Ishikawa (cell line): ENCODE measurements at regions not wholly inside any gene's neighbourhood (a gene's known extent, or its start where the extent isn't known, plus 50 kb on each side); places are given as distances from the start of the nearest gene placed in this dataset.
A peak's percentile ranks its signal among the peaks of the same experiment; 100 is the strongest.

ENCODE experiments used
- CEBPB ChIP-seq: IDR thresholded peaks from 2 replicates; pipeline ENCODE4 v1.6.1; 2012
- CREB1 ChIP-seq: IDR thresholded peaks from 2 replicates; pipeline ENCODE4 v1.6.1; 2012; ENCODE audit warnings: low read depth
- EGR1 ChIP-seq: IDR thresholded peaks from 2 replicates; pipeline ENCODE4 v1.6.1; 2012
- EP300 ChIP-seq: IDR thresholded peaks from 2 replicates; pipeline ENCODE4 v1.6.1; 2012; ENCODE audit warnings: borderline replicate concordance
- FOXM1 ChIP-seq: IDR thresholded peaks from 2 replicates; pipeline ENCODE4 v1.6.1; 2012; ENCODE audit warnings: low read depth, borderline replicate concordance
- MAX ChIP-seq: IDR thresholded peaks from 2 replicates; pipeline ENCODE4 v1.6.1; 2012
- NFIC ChIP-seq: IDR thresholded peaks from 2 replicates; pipeline ENCODE4 v1.6.1; 2012
- RAD21 ChIP-seq: IDR thresholded peaks from 2 replicates; pipeline ENCODE4 v1.6.1; 2012; ENCODE audit warnings: low read depth
- REST ChIP-seq: IDR thresholded peaks from 2 replicates; pipeline ENCODE4 v1.6.1; 2012; ENCODE audit warnings: low read depth, mild to moderate bottlenecking
- TAF1 ChIP-seq: IDR thresholded peaks from 2 replicates; pipeline ENCODE4 v1.6.1; 2012; ENCODE audit warnings: low read depth, mild to moderate bottlenecking
- TCF12 ChIP-seq: IDR thresholded peaks from 2 replicates; pipeline ENCODE4 v1.6.1; 2012; ENCODE audit warnings: low read depth
- TEAD4 ChIP-seq: IDR thresholded peaks from 2 replicates; pipeline ENCODE4 v1.6.1; 2012
- USF1 ChIP-seq: IDR thresholded peaks from 2 replicates; pipeline ENCODE4 v1.6.1; 2012
- YY1 ChIP-seq: IDR thresholded peaks from 2 replicates; pipeline ENCODE4 v1.6.1; 2012; ENCODE audit warnings: low read depth
- ZBTB7A ChIP-seq: IDR thresholded peaks from 2 replicates; pipeline ENCODE4 v1.6.1; 2012; ENCODE audit warnings: low read depth

- TF ChIP-seq TCF12 (no peak), CEBPB (no peak), NFIC (no peak), CREB1 (no peak)
These were observed 278.6 kb upstream of the DIPK2B start for GRCh38 chrX:45479196-45479834.

- TF ChIP-seq FOXM1: no peak
- TF ChIP-seq CREB1: no peak
- TF ChIP-seq YY1: no peak
- TF ChIP-seq CEBPB: no peak
- no peak for TF ChIP-seq TEAD4
- TF ChIP-seq REST: no peak
These were observed 272.3 kb upstream of the DIPK2B start for GRCh38 chrX:45472968-45473367.

GRCh38 chrX:45454290-45454689, 253.6 kb upstream of the DIPK2B start:
- TF ChIP-seq USF1: no peak
- no peak for TF ChIP-seq REST
- no peak for TF ChIP-seq NFIC
- TF ChIP-seq TCF12: no peak
- no peak for TF ChIP-seq FOXM1
- TF ChIP-seq EGR1: no peak

GRCh38 chrX:45449982-45450381, 249.3 kb upstream of the DIPK2B start:
- TF ChIP-seq RAD21: no peak
- peak; percentile 89 for TF ChIP-seq TEAD4
- TF ChIP-seq NFIC: peak; percentile 92
- 0 out of 2 replicates have a peak, but pooled peaks have one; percentile 32 for TF ChIP-seq TCF12
- TF ChIP-seq EP300: peak; percentile 67; the same call in 1 of the 2 replicates

DNA sequence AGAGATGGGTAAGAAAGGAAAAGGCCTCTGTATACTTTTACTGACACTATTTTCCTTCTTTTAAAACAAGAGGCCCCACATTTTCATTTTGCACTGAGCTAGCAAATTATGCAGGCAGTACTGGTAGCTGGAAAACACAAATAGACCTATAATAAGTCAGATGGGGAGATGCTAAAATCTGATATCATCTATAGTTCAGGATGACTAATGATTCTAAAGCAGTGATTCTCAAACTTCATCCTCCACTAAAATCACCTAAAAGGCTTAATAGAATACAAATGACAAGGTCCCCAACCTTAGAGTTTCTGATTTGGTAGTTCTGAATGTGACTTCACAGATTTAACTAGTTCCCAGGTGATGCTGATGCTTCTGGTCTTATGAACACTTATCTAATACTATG, 247.3 kb upstream of the DIPK2B start:
- TF ChIP-seq REST (no peak), NFIC (no peak), CREB1 (no peak)

DNA sequence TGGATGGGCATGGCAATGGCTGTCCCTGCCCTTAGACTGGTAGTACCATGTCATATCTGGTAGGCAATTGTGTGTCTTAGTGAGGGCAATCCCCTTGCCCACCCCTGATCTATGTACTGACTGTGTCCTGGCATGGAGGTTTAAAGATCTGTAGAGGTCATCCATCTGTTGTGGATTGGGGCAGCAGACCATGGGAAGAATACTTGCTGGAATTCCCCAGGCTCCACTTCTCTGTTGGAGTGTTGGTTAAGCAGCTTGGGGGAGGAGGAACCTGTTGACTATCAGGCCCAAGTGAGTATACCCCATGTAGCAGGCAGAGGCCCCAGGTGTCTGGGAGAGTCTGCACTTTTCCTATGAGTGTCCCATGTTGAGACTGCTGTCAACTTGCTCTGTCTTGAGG, 246.7 kb upstream of the DIPK2B start:
- TF ChIP-seq EGR1 (no peak), TAF1 (no peak), NFIC (no peak), FOXM1 (no peak), REST (no peak), TCF12 (no peak), TEAD4 (no peak), USF1 (no peak), CREB1 (no peak), ZBTB7A (no peak), CEBPB (no peak), MAX (no peak), RAD21 (no peak), YY1 (no peak), EP300 (no peak)
